ENCODE measurements at regions not wholly inside any gene's neighbourhood (a gene's known extent, or its start where the extent isn't known, plus 50 kb on each side); places are given as distances from the start of the nearest gene placed in this dataset.
"Not testable (repeated sequence)": the region's sequence is repeated elsewhere in the genome, so short reads cannot be mapped to it uniquely, and the experiment has no call there.

- DNase-seq: no peak
These were observed 401.9 kb downstream of the LNPK start for GRCh38 chr2:175599966-175600831.

- no peak for DNase-seq
These were observed 404.8 kb downstream of the LNPK start for GRCh38 chr2:175597286-175597685.

- DNase-seq: no peak
These were observed 406.9 kb downstream of the LNPK start for GRCh38 chr2:175595139-175595538.

- not testable (repeated sequence) for DNase-seq
These were observed 408.2 kb downstream of the LNPK start for GRCh38 chr2:175593686-175594525.

- DNase-seq: not testable (repeated sequence)
These were observed 406.7 kb upstream of the ATP5MC3 start for GRCh38 chr2:175588213-175588612.

- no peak for DNase-seq
These were observed 404.0 kb upstream of the ATP5MC3 start for GRCh38 chr2:175585496-175585895.

GRCh38 chr2:175580652-175581051 is 399.1 kb upstream of the ATP5MC3 start:
- DNase-seq: no peak

GRCh38 chr2:175579646-175580045 is 398.1 kb upstream of the ATP5MC3 start:
- DNase-seq: no peak

- DNase-seq: no peak
These were observed 396.0 kb upstream of the ATP5MC3 start for GRCh38 chr2:175577368-175577970.

GRCh38 chr2:175576875-175577274 is 395.4 kb upstream of the ATP5MC3 start:
- no peak for DNase-seq

- DNase-seq: no peak
These were observed 394.8 kb upstream of the ATP5MC3 start for GRCh38 chr2:175576270-175576669.

GRCh38 chr2:175575346-175576258 is 394.1 kb upstream of the ATP5MC3 start:
- DNase-seq: no peak

GRCh38 chr2:175574069-175574468 is 392.6 kb upstream of the ATP5MC3 start:
- DNase-seq: no peak

- DNase-seq: no peak
These were observed 389.7 kb upstream of the ATP5MC3 start for GRCh38 chr2:175571078-175571653.

- no peak for DNase-seq
These were observed 386.7 kb upstream of the ATP5MC3 start for GRCh38 chr2:175568109-175568730.

- no peak for DNase-seq
These were observed 386.0 kb upstream of the ATP5MC3 start for GRCh38 chr2:175567435-175568061.

- peak; percentile 7 for DNase-seq
These were observed 379.1 kb upstream of the ATP5MC3 start for GRCh38 chr2:175560521-175561169.

- no peak for DNase-seq
These were observed 378.1 kb upstream of the ATP5MC3 start for GRCh38 chr2:175559613-175560012.

GRCh38 chr2:175557810-175558377 is 376.4 kb upstream of the ATP5MC3 start:
- DNase-seq: no peak

GRCh38 chr2:175553910-175554309 is 372.4 kb upstream of the ATP5MC3 start:
- DNase-seq: no peak
